Astrocyte of the cerebellum (primary cell): ENCODE measurements at regions not wholly inside any gene's neighbourhood (a gene's known extent, or its start where the extent isn't known, plus 50 kb on each side); places are given as distances from the start of the nearest gene placed in this dataset.

Experiments used
- DNase-seq: peaks from one replicate; pipeline ENCODE4 v3.0.0-alpha.2; 2011; ENCODE audit warnings: low read depth
- H3K4me3 ChIP-seq: 2 replicates; pipeline ENCODE4 v1.5.1; 2011; ENCODE audit warnings: mild to moderate bottlenecking, low read depth, low read length, moderate library complexity
- CTCF ChIP-seq: IDR thresholded peaks from 2 replicates; pipeline ENCODE4 v1.5.1; 2012; ENCODE audit warnings: low read length, low read depth, moderate library complexity, mild to moderate bottlenecking; ENCODE audit errors: missing control alignments
- in situ Hi-C: cut with HindIII; loops from 2 replicates; pipeline ENCODE4 v1.10.0; 2017; ENCODE audit warnings: low sequenced_read_pairs

GRCh38 chr12:67111182-67111581, 158.0 kb upstream of the CAND1 start:
- no peak overlapping the region for H3K4me3 ChIP-seq
- no peak for TF ChIP-seq CTCF
- in situ Hi-C loops = loop anchor here (5.0 kb wide), 2 partner anchors 59 to 91 kb away; no protein-coding TSS in a partner anchor
- DNase-seq = no peak

GRCh38 chr12:67112586-67112985, 156.6 kb upstream of the CAND1 start:
- DNase-seq = no peak
- no peak for TF ChIP-seq CTCF
- no peak overlapping the region for H3K4me3 ChIP-seq
- in situ Hi-C loops = loop anchor here (5.0 kb wide), 2 partner anchors 60 to 90 kb away; no protein-coding TSS in a partner anchor

GRCh38 chr12:67116134-67116533, 153.0 kb upstream of the CAND1 start:
- DNase-seq = no peak
- no peak for TF ChIP-seq CTCF
- in situ Hi-C loops = no loop called here
- H3K4me3 ChIP-seq = no peak overlapping the region

- H3K4me3 ChIP-seq = no peak overlapping the region
- TF ChIP-seq CTCF = no peak
- in situ Hi-C loops = no loop called here
- no peak for DNase-seq
Measured at GRCh38 chr12:67122584-67122983, 146.6 kb upstream of the CAND1 start.

- in situ Hi-C loops = no loop called here
Measured at GRCh38 chr12:67137256-67137655, 131.9 kb upstream of the CAND1 start.

GRCh38 chr12:67141296-67142018, 127.7 kb upstream of the CAND1 start:
- H3K4me3 ChIP-seq = no peak overlapping the region
- TF ChIP-seq CTCF = no peak
- in situ Hi-C loops = no loop called here
- no peak for DNase-seq

More at GRCh38 chr12:67137256-67137655, 131.9 kb upstream of the CAND1 start:
- TF ChIP-seq CTCF = no peak
- no peak overlapping the region for H3K4me3 ChIP-seq
- no peak for DNase-seq
